ENCODE measurements at regions not wholly inside any gene's neighbourhood (a gene's known extent, or its start where the extent isn't known, plus 50 kb on each side); places are given as distances from the start of the nearest gene placed in this dataset.

GRCh38 chr17:13407381-13407780 lies 194.3 kb downstream of the HS3ST3A1 start:
- no peak for DNase-seq (ENCODE audit: extremely low read depth, low read depth, low spot score)

- no peak for DNase-seq (ENCODE audit: extremely low read depth, low read depth, low spot score)
Observed at GRCh38 chr17:13405807-13406206, 195.9 kb downstream of the HS3ST3A1 start.

GRCh38 chr17:13405080-13405479 lies 196.6 kb downstream of the HS3ST3A1 start:
- no peak for DNase-seq (ENCODE audit: extremely low read depth, low read depth, low spot score)

- no peak for DNase-seq (ENCODE audit: extremely low read depth, low read depth, low spot score)
Observed at GRCh38 chr17:13403982-13404946, 197.5 kb downstream of the HS3ST3A1 start.

- DNase-seq (ENCODE audit: extremely low read depth, low read depth, low spot score), result no peak
Observed at GRCh38 chr17:13400491-13400890, 201.2 kb downstream of the HS3ST3A1 start.

GRCh38 chr17:13398853-13399252 lies 202.9 kb downstream of the HS3ST3A1 start:
- no peak for DNase-seq (ENCODE audit: extremely low read depth, low read depth, low spot score)

GRCh38 chr17:13398091-13398490 lies 203.6 kb downstream of the HS3ST3A1 start:
- DNase-seq (ENCODE audit: extremely low read depth, low read depth, low spot score), result no peak

- DNase-seq (ENCODE audit: extremely low read depth, low read depth, low spot score), result no peak
Observed at GRCh38 chr17:13395862-13396261, 205.9 kb downstream of the HS3ST3A1 start.

- DNase-seq (ENCODE audit: extremely low read depth, low read depth, low spot score), result no peak
Observed at GRCh38 chr17:13395346-13395745, 206.4 kb downstream of the HS3ST3A1 start.

- DNase-seq (ENCODE audit: extremely low read depth, low read depth, low spot score), result no peak
Observed at GRCh38 chr17:13393841-13394710, 207.7 kb downstream of the HS3ST3A1 start.

GRCh38 chr17:13387952-13388351 lies 213.8 kb downstream of the HS3ST3A1 start:
- DNase-seq (ENCODE audit: extremely low read depth, low read depth, low spot score), result no peak

- no peak for DNase-seq (ENCODE audit: extremely low read depth, low read depth, low spot score)
Observed at GRCh38 chr17:13387236-13387635, 214.5 kb downstream of the HS3ST3A1 start.

- DNase-seq (ENCODE audit: extremely low read depth, low read depth, low spot score), result no peak
Observed at GRCh38 chr17:13385481-13385911, 216.2 kb downstream of the HS3ST3A1 start.

- no peak for DNase-seq (ENCODE audit: extremely low read depth, low read depth, low spot score)
Observed at GRCh38 chr17:13384626-13385025, 217.1 kb downstream of the HS3ST3A1 start.

GRCh38 chr17:13378361-13378760 lies 223.4 kb downstream of the HS3ST3A1 start:
- no peak for DNase-seq (ENCODE audit: extremely low read depth, low read depth, low spot score)

GRCh38 chr17:13374203-13375143 lies 227.3 kb downstream of the HS3ST3A1 start:
- no peak for DNase-seq (ENCODE audit: extremely low read depth, low read depth, low spot score)

- DNase-seq (ENCODE audit: extremely low read depth, low read depth, low spot score), result no peak
Observed at GRCh38 chr17:13372432-13372831, 229.3 kb downstream of the HS3ST3A1 start.

- no peak for DNase-seq (ENCODE audit: extremely low read depth, low read depth, low spot score)
Observed at GRCh38 chr17:13367154-13367553, 234.6 kb downstream of the HS3ST3A1 start.

- no peak for DNase-seq (ENCODE audit: extremely low read depth, low read depth, low spot score)
Observed at GRCh38 chr17:13365331-13365730, 236.4 kb downstream of the HS3ST3A1 start.

GRCh38 chr17:13363771-13364170 lies 238.0 kb downstream of the HS3ST3A1 start:
- DNase-seq (ENCODE audit: extremely low read depth, low read depth, low spot score), result no peak

Data from glomerular endothelial cell (primary cell).